GM19328 (cell line): ENCODE measurements at regions not wholly inside any gene's neighbourhood (a gene's known extent, or its start where the extent isn't known, plus 50 kb on each side); places are given as distances from the start of the nearest gene placed in this dataset.
A peak's percentile ranks its signal among the peaks of the same experiment; 100 is the strongest.
"Not testable (repeated sequence)": the region's sequence is repeated elsewhere in the genome, so short reads cannot be mapped to it uniquely, and the experiment has no call there.

ENCODE experiments used
- ATAC-seq: cut with Tn5 transposase; IDR thresholded peaks from one replicate; pipeline ENCODE4 v1.9.1; 2021; ENCODE audit warnings: mild to moderate bottlenecking, moderate library complexity; ENCODE audit not compliant: unreplicated experiment

DNA sequence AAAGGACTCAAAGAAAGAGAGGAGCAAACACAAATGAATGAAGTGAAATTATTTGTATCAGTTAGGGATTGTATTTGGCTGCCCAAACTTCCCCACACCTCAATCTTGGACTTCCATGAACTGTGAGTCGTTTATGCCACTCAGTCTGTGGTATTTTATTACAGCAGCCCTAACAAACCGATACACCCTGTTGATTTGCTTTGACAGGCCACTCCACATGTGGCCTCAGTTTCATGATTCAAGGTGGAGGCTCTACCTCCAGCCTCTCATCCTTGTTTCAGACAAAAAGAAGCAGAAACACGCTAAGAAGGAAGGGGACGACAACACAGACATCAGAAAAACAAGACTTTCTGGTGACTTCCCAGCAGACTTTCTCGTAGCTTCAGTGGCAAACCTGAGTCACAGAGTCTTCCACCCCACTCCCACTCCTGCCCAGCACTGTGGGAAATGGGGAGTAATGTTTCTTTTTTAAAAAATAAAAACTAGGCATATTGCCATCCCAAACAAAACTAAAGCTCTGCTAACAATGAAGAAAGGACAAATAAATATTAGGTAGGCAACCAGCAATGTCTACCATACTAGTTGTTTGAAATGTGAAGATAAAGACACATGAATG is 52.2 kb upstream of the ABCA1 start:
- no peak for ATAC-seq

DNA sequence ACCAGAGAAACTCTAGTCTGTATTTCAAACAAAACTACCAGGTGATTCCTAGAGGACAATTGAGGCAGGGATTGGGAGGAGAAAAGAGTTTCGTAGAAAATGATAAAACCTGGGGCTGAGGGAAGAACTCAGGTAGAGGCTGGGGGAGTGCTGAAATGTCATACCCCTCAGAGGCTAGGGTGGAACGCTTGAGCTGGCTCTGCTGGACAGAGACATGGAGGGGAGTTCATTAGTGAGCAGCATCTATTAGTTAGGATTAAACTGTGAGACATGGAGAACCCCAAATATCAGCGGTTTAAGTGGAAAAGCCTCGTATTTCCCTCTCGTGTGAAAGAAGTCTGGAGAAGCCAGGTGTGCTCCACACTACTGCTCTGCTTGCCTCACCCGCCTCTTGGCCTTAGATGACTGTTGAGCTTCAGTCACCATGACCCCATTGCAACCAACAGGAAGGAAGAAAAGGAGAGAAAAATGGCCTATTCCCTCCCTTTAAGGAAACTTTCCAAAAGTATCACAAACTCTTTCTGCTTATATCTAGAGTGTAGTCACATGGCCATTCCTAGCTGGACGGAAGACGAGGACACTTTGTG is 53.7 kb upstream of the ABCA1 start:
- no peak for ATAC-seq

DNA sequence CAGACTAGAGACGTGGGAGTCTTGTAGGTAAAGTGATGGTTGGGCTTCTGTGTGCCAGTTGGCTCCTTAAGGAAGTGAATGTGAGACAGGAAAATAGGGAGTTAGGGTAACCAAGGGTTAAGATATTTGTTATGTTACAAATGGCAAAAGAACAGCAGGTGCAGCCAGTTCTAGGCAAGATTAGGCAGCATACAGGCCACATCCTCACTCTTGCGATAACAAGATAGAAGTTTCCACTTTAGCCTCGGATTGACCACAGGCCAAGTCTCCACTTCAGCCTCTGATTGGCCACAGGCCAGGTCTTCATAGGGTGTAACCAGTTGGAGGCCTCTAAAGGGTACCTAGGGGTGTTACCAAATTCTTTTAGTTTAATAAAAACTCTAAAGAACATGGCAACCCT is 54.6 kb upstream of the ABCA1 start:
- no peak for ATAC-seq

DNA sequence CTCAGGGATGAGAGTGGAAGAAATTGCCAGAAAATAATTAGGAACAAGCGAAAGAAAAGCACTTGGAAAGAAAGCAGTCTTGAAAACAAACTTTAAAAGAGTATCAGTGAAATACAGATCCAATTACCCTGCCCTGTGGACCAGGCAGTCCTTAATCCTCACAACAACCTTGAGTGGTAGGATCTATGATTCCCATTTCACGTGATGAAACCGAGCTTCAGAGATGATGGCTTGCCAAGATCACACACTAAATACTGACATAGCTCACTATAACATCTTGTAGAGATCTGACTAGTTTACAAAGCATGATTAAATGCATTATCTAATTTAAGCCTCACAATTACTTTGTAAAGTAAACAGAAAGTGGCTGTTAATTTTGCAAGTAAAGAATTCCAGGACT is 55.5 kb upstream of the ABCA1 start:
- no peak for ATAC-seq

DNA sequence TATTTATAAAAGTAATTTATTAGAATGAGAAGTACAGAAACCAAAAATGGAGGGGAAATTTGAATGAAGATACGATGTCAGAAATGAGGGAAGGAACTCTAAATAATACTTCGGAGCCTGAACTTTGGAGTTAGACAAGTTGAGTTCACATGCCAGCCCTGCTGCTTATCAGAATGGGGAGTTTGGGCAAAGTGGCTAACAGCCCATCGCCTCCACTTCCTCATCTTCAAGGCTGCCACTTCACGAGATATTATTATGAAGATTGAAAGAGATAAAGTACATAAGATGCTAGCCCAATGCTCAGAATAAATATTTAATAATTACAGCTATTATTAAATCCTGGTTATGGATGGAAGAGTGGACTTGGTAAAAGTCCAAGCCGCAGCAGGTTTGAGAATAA is 56.2 kb upstream of the ABCA1 start:
- no peak for ATAC-seq

DNA sequence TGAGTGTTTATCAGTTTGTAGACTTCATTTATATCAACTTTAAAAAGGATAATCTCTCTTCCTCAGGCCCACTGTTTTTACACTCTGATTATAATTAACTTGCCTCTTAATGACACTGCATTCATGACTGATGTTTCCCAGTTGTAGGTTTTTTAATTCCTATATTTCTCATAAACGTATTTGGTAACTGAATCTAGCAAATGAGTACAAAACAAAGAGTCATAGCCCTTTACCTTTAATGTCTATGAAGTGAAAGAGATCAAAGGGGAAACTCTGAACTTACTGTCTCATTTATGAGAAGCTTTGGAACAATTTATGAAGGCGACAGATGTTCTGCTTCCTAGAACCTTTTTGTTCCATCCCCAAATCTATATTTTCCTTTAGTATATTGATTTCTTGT is 56.6 kb upstream of the ABCA1 start:
- ATAC-seq: no peak

DNA sequence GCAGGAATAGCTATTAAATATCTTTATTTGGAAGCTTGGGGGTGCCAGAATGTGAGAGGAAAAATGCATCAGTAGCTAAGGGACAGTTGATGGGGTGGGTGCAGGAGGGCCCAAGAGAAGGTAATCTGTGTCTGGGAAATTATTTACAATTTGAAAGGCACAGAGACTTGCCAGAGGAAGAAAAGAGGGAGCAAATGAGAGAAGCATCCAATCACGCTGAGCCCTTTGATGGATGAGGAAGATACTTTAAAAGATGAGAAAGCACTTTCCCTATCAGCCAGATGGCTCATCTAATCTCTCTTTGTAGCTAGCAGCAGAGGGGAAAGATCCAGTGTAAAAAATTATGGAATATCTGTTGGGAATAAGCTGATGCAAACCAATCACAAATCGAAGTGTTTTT is 57.0 kb upstream of the ABCA1 start:
- no peak for ATAC-seq

DNA sequence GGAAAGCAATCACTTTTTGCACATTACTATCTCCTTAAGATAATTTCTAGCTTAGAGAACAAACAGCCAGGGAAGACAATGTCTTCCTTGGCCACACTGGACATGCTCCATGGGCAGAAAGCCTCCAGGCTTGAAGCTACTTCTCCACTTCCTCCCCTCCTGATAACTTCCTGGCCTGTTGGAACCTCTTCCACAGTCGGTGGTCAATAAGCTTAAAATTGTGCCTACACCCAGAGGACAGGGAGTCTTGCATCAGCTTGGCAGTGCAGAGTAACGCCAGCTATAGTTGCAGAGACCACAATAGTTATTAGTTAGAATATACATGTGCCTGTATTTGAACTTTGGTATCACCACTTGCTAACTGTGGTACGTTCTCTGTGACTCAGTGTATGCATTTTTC is 58.1 kb upstream of the ABCA1 start:
- no peak for ATAC-seq

DNA sequence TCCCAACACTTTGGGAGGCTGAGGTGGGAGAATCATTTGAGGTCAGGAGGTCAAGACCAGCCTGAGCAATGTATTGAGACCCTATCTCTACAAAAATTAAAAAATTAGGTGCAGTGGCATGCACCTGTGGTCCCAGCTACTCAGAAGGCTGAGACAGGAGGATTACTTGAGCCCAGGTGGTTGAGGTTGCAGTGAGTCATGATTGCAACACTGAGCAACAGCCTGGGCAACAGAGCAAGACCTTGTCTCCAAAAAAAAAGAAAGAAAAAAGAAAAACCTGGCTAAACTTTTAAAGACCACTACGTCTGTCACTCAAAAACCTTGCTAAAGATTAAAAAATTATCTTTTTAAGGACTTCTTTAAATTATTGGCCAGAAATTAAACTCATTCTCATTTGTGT is 59.8 kb upstream of the ABCA1 start:
- no peak for ATAC-seq

DNA sequence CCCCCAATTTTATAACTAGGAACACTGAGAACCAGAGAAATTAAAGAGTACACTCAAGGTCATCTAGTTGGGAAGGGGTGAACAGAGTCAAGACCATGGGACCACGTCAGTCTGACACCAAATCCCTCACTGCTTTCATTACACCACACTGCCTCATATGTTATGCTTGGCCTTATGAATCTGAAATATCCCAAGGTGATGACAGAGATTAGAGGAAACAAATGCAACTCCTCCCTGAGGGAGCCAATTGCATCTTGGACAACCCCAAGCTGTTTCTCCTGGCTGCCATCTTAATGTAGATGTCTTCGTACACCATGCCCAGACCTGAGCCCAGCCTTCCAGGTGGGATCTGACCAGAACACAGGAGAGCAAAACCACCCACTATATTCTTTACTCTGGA is 60.6 kb upstream of the ABCA1 start:
- ATAC-seq: no peak

DNA sequence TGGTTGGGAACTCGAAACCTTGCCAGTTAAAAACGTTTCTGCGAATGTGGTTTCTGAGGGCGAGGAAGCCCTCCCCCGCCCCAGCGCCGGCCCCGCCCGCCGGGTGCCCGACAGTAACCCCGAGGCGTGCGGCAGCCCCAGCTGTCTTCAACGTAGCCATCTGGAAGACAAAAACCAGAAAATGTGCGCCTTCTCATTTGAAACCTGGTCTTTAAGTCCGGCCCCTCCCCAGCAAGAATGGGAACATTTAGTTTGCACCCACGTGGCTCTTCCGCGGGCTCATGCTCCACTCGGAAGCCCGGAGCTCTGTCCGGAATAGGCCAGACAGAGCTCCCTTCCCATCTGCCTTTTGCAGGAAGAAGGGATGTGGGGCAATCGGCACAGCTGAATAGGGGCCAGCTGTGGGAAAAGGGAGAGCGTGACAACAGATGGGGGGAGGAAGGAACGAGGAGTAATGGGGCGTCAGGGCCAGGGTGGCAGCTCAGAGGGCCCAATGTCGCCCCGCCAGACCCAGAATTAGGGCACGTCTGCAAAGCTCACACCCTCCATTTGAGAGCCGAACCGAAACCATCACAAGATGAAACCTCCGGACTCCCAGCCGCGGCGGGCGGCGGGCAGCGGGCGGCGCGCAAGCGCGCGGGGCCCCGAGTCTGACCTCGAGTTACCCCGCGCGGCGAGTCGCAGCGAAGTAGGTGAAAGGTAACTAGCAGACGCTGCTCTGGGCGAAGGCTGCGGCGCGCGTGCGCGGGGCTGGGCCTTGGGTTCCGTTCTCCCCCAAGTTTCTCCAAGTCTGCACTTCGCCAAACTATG is 63.4 kb upstream of the ABCA1 start:
- ATAC-seq: peak; percentile 85

DNA sequence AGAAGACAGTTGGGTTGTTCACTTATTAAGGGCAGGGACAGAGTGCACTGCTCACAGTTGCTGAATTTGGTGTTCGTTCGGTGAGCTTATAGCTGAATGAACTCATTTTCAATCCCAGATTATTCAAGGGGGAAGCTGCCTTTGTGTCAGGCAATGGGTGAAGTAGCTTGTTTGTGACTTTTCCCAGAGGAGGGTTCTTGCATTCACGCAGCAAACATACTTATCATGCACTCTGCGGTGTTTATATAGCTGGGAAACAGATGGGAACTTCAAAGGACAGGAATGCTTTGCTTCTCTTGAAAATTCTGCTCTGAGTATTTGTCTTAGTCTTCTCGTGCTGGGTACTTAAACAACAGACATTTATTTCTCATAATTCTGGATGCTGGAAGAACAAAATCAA is 64.7 kb upstream of the ABCA1 start:
- no peak for ATAC-seq

DNA sequence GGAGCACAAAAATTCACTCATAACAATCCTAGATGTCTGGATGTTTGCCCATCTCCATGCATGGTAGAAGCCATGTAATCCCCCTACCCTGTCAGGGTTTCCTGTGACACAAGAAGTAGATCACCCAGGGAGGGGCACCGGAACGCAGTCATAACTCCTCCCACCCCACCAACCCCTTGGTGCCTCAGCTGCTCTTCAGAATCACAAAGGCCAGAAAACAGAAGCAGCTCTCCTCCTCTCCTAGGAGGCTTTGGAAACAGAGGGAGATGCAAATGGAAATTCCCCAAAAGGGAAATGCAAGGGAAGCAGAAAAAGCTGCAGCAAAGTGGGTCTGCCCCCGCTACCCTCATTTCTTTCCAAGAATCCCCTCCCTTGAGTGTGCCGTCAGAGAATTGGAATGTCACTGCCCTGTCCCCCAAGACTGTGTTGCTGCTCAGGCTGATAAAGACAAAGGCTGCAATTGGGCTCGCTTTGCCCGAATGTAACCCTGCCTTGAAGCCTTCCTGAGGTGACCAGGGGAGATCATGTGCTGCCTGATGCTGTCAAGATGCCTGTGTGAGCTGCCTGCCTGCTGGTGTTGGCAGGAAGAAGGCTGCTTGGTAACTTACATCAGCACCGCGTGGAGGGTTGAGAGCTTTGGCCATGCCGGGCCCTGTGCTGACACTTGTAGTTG is 65.5 kb upstream of the ABCA1 start:
- no peak for ATAC-seq

DNA sequence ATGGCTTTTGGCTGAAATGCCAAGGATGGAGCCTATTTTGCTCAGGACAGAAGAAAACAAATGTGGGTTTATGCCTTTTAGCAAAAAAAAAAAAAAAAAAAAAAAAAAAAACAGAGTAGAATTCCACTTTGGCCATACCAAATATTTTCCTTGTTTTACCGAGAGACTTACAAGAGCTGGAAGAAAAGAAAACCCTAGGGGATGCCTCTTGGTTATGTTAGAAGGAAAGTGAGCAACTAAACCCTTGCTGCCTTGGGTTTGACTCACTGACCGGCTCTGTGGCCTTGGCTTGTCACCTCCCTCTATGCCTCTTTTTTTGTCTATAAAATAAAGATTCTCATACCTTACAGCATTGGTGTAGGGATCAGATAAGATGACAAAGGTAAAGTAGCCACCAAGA is 69.6 kb upstream of the ABCA1 start:
- ATAC-seq: no peak

DNA sequence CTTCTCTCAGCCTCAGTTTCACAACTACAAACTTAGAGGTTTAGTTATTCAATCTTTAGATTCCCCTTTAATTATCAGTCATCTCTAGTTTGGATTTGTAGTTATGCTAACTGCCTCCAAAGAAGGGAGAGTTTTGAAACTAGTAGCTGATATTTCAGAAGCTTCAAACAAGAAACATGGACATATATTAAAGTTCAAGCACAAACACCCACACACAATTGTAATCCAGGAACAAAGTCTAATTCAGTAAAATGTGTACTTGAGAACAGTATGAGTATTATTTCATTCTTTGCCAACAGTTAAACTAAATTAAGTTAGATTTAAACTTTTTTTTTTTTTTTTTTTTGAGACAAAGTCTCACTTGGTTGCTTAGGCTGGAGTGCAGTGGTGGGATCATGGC is 71.2 kb upstream of the ABCA1 start:
- no peak for ATAC-seq

DNA sequence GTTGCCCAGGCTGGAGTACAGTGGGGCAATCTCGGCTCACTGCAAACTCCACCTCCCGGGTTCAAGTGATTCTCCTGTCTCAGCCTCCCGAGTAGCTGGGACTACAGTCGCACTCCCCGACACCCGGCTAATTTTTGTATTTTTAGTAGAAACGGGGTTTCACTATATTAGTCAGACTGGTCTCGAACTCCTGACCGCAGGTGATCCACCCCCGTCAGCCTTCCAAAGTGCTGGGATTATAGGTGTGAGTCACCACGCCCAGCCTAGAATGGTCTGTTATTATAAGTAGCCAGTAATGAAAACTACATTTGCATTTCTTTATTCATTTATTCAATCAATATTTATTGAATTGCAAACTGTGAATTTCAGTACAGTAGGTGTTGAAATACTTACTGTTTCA is 72.6 kb upstream of the ABCA1 start:
- ATAC-seq: not testable (repeated sequence)

DNA sequence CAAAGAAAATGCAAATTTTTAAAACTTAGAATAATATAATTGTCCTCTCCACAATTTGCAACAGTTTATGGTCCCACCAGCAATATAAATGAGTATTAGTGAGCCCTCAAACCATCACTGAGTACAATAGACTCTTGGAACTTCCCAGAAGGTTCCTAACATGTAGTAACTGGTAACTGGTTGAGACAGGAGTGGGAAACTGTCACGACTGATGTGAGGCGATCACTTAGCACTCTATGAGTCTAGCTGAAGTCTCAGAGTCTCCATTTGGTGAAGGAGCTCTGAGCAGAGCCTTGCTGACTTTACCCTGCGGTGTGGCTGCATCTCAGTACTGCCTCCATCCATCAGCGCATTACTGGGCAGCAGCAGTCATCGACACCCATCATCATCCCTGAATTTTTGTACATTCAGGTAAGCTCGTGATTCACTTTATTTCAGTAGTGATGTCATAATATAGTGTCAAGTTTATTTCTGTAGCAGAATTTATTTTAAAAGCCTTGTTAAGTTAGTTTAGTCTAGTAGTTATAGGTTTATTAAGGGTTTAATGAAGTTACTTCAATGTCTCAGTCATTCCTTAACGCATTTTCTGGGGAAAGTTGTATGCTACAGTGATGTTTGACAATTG is 76.6 kb upstream of the ABCA1 start:
- no peak for ATAC-seq

DNA sequence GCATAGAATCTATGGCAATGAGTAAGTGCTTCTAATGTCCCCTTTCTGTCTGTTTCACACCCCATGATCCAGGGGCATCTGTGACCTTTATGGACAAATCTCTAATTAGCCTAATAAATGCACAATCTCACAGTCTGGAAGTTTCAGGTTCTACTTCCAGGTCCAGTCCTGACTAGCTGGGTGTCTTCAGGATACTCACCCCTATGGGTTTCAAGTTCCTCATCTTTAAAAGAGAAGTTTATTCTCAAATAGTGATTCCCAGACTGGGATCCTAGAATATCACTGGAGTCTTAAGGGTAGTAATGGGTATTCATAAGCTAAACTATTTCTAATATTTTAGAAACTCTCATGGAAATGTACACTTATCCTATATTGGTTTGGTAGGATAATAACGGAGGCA is 77.2 kb upstream of the ABCA1 start:
- ATAC-seq: no peak

DNA sequence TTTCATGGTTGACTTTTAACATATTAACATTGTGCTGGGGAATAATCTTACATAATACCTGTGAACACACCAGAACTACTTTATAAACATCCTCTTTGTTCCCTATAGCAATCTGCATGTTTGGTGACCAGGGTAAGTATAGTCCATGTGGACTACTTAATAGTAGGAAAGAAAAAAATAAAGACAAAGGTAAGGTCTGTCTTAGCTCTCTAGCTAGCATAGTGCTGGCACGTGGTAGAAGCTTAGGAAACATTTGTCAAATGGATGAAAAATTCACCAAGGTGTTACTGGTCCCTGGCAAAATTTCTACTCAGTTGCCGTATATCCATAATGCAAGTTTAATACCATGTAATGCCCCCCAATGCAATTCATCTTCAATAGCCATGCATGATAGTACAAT is 78.6 kb upstream of the ABCA1 start:
- ATAC-seq: no peak

DNA sequence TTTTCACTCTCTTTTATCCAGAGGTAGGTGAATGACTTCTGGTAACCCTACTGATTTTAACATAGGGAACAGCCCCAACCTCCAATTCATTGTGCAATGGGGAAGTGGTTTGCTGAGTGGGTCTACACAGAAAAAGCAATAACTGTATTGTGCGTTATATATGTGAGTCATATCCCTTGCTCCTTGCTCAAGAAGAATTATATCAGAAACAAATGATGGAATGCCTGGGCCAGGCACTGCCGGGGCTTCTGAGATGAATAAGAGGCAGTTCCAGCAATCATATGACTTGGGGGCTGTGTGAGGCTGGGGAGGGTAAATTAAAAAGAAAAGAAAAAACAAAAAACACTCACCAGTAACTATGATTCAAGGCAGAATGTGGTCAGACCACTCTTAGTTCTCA is 79.2 kb upstream of the ABCA1 start:
- no peak for ATAC-seq

DNA sequence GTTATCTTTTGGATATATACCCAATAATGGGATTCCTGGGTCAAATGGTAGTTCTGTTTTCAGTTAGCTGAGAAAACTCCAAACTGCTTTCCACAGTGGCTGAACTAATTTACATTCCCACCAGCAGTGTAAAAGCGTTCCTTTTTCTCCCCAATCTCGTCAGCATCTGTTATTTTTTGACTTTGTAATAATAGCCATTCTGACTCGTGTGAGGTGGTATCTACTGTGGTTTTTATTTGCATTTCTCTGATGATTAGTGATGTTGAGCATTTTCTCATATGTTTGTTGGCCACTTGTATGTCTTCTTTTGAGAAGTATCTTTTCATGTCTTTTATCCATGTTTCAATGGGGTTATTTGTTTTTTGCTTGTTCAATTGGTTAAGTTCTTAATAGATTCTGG is 82.1 kb upstream of the ABCA1 start:
- ATAC-seq: not testable (repeated sequence)
